ENCODE measurements at regions not wholly inside any gene's neighbourhood (a gene's known extent, or its start where the extent isn't known, plus 50 kb on each side); places are given as distances from the start of the nearest gene placed in this dataset.
"Not testable (repeated sequence)": the region's sequence is repeated elsewhere in the genome, so short reads cannot be mapped to it uniquely, and the experiment has no call there.

GRCh38 chr14:84871734-84872133 is 658.2 kb upstream of the FLRT2 start:
- no peaks in the 10 kb centered on the region for H3K9me3 ChIP-seq (replicated peaks)
- H3K27ac ChIP-seq, result no peak overlapping the region
- no peaks in the 10 kb centered on the region for H3K36me3 ChIP-seq
- H3K4me3 ChIP-seq, result no peak overlapping the region
- no peak for DNase-seq
- no peaks in the 10 kb centered on the region for H3K27me3 ChIP-seq
- H3K4me1 ChIP-seq, result no peaks in the 10 kb centered on the region; the same call in 1 of the 2 replicates

DNA sequence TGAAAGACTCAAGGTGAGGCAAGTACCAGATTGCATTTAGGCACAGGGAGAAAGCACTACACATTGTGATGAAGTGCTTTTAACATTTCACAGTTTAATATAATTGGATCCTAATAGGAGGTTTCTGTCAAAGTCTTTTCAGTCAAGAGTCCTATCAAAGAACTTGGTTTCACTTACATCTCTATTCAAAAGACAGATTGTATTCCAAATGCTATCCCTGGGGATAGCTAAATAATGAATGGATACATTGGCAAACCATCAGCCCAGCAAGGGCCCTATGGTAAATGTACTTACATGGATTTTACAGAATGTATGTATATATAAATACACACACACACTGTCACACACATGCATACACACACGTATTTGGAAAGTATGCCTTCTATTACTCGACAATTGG is 655.5 kb upstream of the FLRT2 start:
- no peak for DNase-seq
- Histone ChIP-seq H3K27ac (no peak overlapping the region), H3K27me3 (no peaks in the 10 kb centered on the region), H3K9me3 (replicated peaks) (no peaks in the 10 kb centered on the region), H3K4me1 (no peaks in the 10 kb centered on the region; the same call in 1 of the 2 replicates), H3K36me3 (no peaks in the 10 kb centered on the region), H3K4me3 (no peak overlapping the region)

DNA sequence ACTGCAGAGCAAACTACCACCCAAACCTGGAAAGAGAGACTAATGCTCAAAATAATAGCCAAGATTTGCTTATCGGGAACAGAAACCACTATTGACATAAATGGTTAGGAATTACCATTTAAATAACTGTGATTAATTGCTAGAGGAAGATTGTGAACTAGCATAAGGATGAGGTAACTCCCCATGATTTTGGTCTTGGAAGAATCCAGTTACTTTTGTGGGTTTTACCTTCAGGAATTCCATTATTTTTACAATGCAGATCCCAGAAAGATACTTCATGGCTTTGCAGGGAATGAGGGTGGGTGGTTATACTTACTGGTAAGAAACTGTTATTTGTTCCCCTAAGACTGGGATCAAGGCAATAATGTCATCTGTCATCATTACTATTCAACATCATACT is 652.9 kb upstream of the FLRT2 start:
- Histone ChIP-seq H3K36me3 (no peaks in the 10 kb centered on the region), H3K4me1 (no peaks in the 10 kb centered on the region; the same call in 1 of the 2 replicates), H3K27me3 (no peaks in the 10 kb centered on the region), H3K4me3 (no peak overlapping the region), H3K9me3 (replicated peaks) (no peaks in the 10 kb centered on the region), H3K27ac (no peak overlapping the region)
- DNase-seq, result no peak

- H3K27ac ChIP-seq, result no peak overlapping the region
- H3K4me3 ChIP-seq, result no peak overlapping the region
- no peaks in the 10 kb centered on the region for H3K36me3 ChIP-seq
- no peaks in the 10 kb centered on the region for H3K9me3 ChIP-seq (replicated peaks)
- H3K27me3 ChIP-seq, result no peaks in the 10 kb centered on the region
- H3K4me1 ChIP-seq, result no peaks in the 10 kb centered on the region
- no peak for DNase-seq
These were observed 647.1 kb upstream of the FLRT2 start for GRCh38 chr14:84882830-84883229.

DNA sequence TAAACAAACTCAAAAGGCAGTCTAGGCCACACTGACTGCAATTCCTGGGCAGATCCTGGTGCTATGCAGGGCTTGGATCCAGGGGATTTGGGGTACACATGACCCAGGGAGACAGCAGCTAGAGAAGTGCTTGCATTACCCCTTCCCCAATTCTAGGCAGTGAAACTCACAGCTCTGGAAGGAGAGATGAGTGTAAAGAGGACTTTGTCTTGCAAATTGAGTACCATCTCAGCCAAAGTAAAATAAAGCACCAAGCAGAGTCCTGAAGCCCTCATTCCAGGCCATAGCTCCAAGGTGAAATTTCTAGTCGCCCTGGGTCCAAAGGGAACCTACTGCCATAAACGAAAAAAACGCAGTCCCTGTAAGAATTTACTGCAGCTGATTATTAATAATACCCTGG is 644.9 kb upstream of the FLRT2 start:
- no peaks in the 10 kb centered on the region for H3K27me3 ChIP-seq
- no peak for DNase-seq
- no peak overlapping the region for H3K4me3 ChIP-seq
- no peak overlapping the region for H3K27ac ChIP-seq
- H3K36me3 ChIP-seq, result no peaks in the 10 kb centered on the region
- no peaks in the 10 kb centered on the region for H3K9me3 ChIP-seq (replicated peaks)
- no peaks in the 10 kb centered on the region for H3K4me1 ChIP-seq

- no peaks in the 10 kb centered on the region for H3K36me3 ChIP-seq
- no peaks in the 10 kb centered on the region for H3K27me3 ChIP-seq
- no peaks in the 10 kb centered on the region for H3K4me1 ChIP-seq
- H3K27ac ChIP-seq, result no peak overlapping the region
- DNase-seq, result no peak
- H3K9me3 ChIP-seq (replicated peaks), result no peaks in the 10 kb centered on the region
- H3K4me3 ChIP-seq, result no peak overlapping the region
These were observed 638.5 kb upstream of the FLRT2 start for GRCh38 chr14:84891404-84891803.

- DNase-seq, result no peak
- Histone ChIP-seq H3K27ac (no peak overlapping the region), H3K27me3 (no peaks in the 10 kb centered on the region), H3K9me3 (replicated peaks) (no peaks in the 10 kb centered on the region), H3K4me1 (no peaks in the 10 kb centered on the region), H3K4me3 (no peak overlapping the region), H3K36me3 (no peaks in the 10 kb centered on the region)
These were observed 635.7 kb upstream of the FLRT2 start for GRCh38 chr14:84894254-84894653.

GRCh38 chr14:84922370-84922769 is 607.6 kb upstream of the FLRT2 start:
- no peaks in the 10 kb centered on the region for H3K36me3 ChIP-seq
- H3K4me3 ChIP-seq, result no peak overlapping the region
- no peak overlapping the region for H3K27ac ChIP-seq
- no peak for DNase-seq
- no peaks in the 10 kb centered on the region for H3K9me3 ChIP-seq (replicated peaks)
- no peaks in the 10 kb centered on the region for H3K27me3 ChIP-seq
- no peaks in the 10 kb centered on the region for H3K4me1 ChIP-seq

DNA sequence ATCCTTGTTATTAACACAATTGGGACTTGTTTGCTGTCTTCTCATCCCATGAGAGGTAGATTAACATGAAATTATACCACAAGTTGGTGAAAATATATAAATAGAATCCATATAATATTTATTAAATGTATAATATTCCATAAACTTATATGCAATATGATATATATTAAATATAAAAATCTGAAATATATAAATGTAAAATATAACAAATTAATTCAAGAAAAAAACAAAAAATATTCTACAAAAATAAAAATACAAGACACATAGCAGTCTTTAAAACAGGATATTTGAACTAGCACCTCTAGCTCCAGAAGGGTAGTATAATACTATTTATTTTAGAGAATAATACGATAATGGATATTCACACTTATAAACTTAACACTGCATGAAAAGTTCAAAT is 603.3 kb upstream of the FLRT2 start:
- H3K36me3 ChIP-seq, result no peaks in the 10 kb centered on the region
- H3K9me3 ChIP-seq (replicated peaks), result no peaks in the 10 kb centered on the region
- DNase-seq, result no peak
- H3K27me3 ChIP-seq, result no peaks in the 10 kb centered on the region
- H3K27ac ChIP-seq, result no peak overlapping the region
- H3K4me1 ChIP-seq, result no peaks in the 10 kb centered on the region
- no peak overlapping the region for H3K4me3 ChIP-seq

DNA sequence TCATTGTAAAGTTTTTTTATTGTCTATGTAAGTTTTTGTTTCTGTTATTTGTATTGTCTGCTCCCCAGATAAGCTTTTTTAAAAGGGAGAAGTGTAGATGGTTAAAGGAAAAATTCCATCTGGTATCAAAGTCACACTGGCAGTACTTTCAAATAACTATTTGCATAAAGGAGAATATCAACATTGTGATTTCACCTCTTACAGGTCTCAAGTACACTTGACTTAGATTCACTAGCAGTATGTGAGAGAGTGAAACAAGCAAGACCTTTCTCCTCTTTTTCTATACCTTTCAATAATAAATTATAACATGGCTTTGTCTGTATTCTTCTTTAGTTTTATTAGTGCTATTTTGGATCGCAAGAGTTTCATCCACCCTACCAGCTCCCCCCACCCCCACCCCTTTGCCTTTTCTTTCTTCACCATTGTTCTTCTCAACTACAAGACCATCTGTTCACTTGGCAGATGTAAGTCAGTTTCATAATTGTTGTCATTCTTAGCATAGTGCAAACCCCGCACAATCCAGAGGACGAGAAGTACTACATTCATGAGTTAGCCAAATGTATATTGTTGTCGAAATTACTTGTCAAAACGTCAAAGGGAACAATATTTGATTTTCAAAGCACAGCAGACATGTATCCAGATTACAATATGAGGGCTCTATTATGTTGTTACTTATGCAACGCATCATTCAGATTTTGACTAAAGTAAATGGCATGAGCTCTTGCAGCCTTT is 602.7 kb upstream of the FLRT2 start:
- H3K4me1 ChIP-seq, result no peaks in the 10 kb centered on the region
- H3K27ac ChIP-seq, result no peak overlapping the region
- H3K36me3 ChIP-seq, result no peaks in the 10 kb centered on the region
- H3K27me3 ChIP-seq, result no peaks in the 10 kb centered on the region
- no peak for DNase-seq
- no peak overlapping the region for H3K4me3 ChIP-seq
- no peaks in the 10 kb centered on the region for H3K9me3 ChIP-seq (replicated peaks)

DNA sequence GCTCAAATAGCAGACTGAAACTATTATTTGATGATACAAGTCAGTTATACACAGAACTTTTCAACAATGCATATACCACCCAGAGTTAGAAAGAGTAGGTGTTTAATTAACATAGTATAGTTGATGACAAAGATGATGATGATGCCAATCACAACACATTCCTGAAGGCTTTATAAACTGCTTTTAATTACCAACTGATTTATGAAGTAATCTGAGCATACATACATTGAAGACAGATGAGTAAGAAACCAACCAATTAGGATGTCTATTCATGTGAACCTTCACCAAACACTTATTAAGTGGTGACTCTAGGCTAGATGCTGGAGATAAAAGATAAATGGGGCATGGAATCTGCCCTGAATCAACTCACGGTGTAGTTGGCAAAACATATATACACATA is 600.9 kb upstream of the FLRT2 start:
- H3K4me3 ChIP-seq, result no peak overlapping the region
- DNase-seq, result no peak
- H3K36me3 ChIP-seq, result no peaks in the 10 kb centered on the region

DNA sequence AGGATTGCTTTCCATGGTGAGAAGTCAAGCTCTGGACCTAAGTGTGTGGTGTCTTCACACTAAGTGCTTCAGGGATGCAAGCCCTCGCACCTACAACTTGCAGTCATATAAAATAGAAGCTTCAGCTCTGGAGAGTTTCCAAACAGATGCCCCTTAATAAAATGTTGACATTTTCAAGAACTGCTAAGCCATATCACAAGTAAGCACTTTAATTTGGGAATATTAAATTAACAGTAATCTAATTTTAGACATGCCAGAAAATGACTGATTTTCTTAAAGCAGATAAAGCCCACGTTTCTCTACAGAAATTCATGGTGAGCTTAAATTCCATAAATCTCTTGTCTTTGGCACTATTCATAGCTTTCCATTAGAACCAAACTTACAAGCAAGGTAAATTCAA is 600.1 kb upstream of the FLRT2 start:
- Histone ChIP-seq H3K4me3 (no peak overlapping the region), H3K27me3 (no peaks in the 10 kb centered on the region), H3K36me3 (no peaks in the 10 kb centered on the region), H3K27ac (no peak overlapping the region), H3K4me1 (no peaks in the 10 kb centered on the region), H3K9me3 (replicated peaks) (no peaks in the 10 kb centered on the region)
- DNase-seq, result no peak

More for the DNA sequence above, 600.9 kb upstream of the FLRT2 start:
- Histone ChIP-seq H3K27me3 (no peaks in the 10 kb centered on the region), H3K4me1 (no peaks in the 10 kb centered on the region), H3K27ac (no peak overlapping the region), H3K9me3 (replicated peaks) (no peaks in the 10 kb centered on the region)

DNA sequence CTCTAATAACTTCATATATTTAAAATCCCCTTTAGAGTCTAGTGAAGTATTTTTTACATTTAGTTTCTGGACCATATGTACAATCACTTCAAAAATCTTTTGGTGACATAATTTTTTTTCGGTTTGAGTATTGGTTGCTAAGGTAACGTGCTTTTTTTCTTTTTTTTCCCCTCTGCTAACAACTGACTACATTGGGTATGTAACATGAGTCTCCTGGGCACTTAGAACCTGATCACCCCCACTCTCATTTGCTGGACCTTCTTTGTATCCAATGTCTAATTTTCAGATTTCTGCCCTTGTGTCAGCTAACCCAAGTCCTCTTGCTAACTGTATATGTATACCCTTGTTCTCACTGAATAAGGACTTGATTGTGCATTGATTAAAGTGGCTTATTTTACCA is 592.9 kb upstream of the FLRT2 start:
- H3K27ac ChIP-seq, result no peak overlapping the region
- H3K27me3 ChIP-seq, result no peaks in the 10 kb centered on the region
- no peaks in the 10 kb centered on the region for H3K9me3 ChIP-seq (replicated peaks)
- no peaks in the 10 kb centered on the region for H3K36me3 ChIP-seq
- no peaks in the 10 kb centered on the region for H3K4me1 ChIP-seq
- DNase-seq, result peak in 1 of 2 experiments; percentile 13
- H3K4me3 ChIP-seq, result no peak overlapping the region

- Histone ChIP-seq H3K36me3 (no peaks in the 10 kb centered on the region), H3K9me3 (replicated peaks) (no peaks in the 10 kb centered on the region), H3K4me1 (no peaks in the 10 kb centered on the region), H3K4me3 (no peak overlapping the region), H3K27me3 (no peaks in the 10 kb centered on the region), H3K27ac (no peak overlapping the region)
- DNase-seq, result peak in 1 of 2 experiments; percentile 9
These were observed 592.5 kb upstream of the FLRT2 start for GRCh38 chr14:84937449-84937848.

DNA sequence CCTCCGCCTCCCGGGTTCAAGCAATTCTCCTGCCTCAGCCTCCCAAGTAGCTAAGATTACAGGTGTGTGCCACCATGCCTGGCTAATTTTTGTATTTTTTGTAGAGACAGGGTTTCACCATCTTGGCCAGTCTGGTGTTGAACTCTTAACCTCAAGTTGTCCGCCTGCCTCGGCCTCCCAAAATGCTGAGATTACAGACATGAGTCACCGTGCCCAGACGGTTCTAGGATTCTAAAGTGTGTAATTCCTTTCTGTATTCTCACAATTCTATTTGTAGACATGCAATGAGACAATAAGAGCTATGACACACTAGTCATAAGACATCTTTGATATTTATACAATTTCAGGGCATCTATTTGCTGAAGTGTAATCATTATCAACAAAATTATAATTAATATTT is 585.0 kb upstream of the FLRT2 start:
- H3K4me3 ChIP-seq; H3K36me3 ChIP-seq; H3K27me3 ChIP-seq; H3K27ac ChIP-seq; DNase-seq; H3K4me1 ChIP-seq; H3K9me3 ChIP-seq (replicated peaks): not testable (repeated sequence)

GRCh38 chr14:84959851-84960520 is 570.0 kb upstream of the FLRT2 start:
- H3K9me3 ChIP-seq (replicated peaks), result no peaks in the 10 kb centered on the region
- no peaks in the 10 kb centered on the region for H3K4me1 ChIP-seq
- no peak for DNase-seq
- H3K36me3 ChIP-seq, result no peaks in the 10 kb centered on the region
- H3K27ac ChIP-seq, result no peak overlapping the region
- no peak overlapping the region for H3K4me3 ChIP-seq
- H3K27me3 ChIP-seq, result no peaks in the 10 kb centered on the region
